ENCODE measurements at regions not wholly inside any gene's neighbourhood (a gene's known extent, or its start where the extent isn't known, plus 50 kb on each side); places are given as distances from the start of the nearest gene placed in this dataset.

DNA sequence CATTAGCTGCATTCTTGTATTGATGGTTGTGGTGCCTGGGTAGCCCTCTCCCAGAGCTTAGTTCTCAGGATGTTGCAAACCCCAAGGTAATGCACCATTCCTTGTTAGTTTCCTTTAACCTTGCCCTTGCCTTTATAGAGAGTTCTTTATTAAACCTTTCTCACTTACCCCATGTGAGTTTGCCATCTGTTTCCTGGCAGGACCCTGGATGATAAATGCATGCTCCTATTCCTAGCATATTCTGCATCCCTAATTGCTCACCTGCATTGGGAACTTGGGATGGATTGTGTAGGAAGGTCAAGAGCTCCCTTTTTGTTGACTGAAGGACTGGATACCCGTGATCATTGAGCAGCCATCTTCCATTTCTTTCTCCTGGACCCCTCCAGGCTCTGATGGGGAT, 59.9 kb upstream of the AP1S2 start:
- dilution Hi-C loops (cut with HindIII; ENCODE audit: low sequenced_read_pairs, unreplicated experiment), result no loop called here

More for the DNA sequence above, 59.9 kb upstream of the AP1S2 start:
- H3K9ac ChIP-seq (ENCODE audit: low read depth, low read length), result no peak overlapping the region
- no peak overlapping the region for H4K8ac ChIP-seq (ENCODE audit: low read depth in 2 of 2, low read length in 2 of 2)
- TF ChIP-seq SMC3 (IDR thresholded peaks at IDR 0.05; ENCODE audit: low read depth, low read length) (no peak), POLR2A (IDR thresholded peaks at IDR 0.05; ENCODE audit: low read depth, low read length) (no peak), RCOR1 (IDR thresholded peaks at IDR 0.05; ENCODE audit: insufficient replicate concordance, low read length) (no peak), MAZ (IDR thresholded peaks at IDR 0.05; ENCODE audit: borderline replicate concordance, low read depth, low read length) (no peak), BHLHE40 (IDR thresholded peaks at IDR 0.05; ENCODE audit: low read depth, low read length) (no peak), RAD21 (IDR thresholded peaks at IDR 0.05; ENCODE audit: low read length) (no peak), RFX5 (IDR thresholded peaks at IDR 0.05; ENCODE audit: low read depth, low read length) (no peak), FOS (IDR thresholded peaks at IDR 0.05; ENCODE audit: low read depth, low read length) (no peak), CEBPB (IDR thresholded peaks at IDR 0.05; ENCODE audit: low read depth, low read length) (no peak), NFE2L2 (IDR thresholded peaks at IDR 0.05; ENCODE audit: low read depth, low read length) (no peak), MAFK (IDR thresholded peaks at IDR 0.05; ENCODE audit: low read depth, low read length) (no peak), MXI1 (IDR thresholded peaks at IDR 0.05; ENCODE audit: borderline replicate concordance, low read depth, low read length) (no peak), CHD1 (IDR thresholded peaks at IDR 0.05; ENCODE audit: low read depth, low read length) (no peak)
- TF ChIP-seq, protein P1, sequence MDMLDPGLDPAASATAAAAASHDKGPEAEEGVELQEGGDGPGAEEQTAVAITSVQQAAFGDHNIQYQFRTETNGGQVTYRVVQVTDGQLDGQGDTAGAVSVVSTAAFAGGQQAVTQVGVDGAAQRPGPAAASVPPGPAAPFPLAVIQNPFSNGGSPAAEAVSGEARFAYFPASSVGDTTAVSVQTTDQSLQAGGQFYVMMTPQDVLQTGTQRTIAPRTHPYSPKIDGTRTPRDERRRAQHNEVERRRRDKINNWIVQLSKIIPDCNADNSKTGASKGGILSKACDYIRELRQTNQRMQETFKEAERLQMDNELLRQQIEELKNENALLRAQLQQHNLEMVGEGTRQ (IDR thresholded peaks at IDR 0.05; ENCODE audit: low read depth, low read length), result no peak
- TF ChIP-seq, protein P2, sequence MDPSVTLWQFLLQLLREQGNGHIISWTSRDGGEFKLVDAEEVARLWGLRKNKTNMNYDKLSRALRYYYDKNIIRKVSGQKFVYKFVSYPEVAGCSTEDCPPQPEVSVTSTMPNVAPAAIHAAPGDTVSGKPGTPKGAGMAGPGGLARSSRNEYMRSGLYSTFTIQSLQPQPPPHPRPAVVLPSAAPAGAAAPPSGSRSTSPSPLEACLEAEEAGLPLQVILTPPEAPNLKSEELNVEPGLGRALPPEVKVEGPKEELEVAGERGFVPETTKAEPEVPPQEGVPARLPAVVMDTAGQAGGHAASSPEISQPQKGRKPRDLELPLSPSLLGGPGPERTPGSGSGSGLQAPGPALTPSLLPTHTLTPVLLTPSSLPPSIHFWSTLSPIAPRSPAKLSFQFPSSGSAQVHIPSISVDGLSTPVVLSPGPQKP (IDR thresholded peaks at IDR 0.05; ENCODE audit: borderline replicate concordance, low read depth, low read length), result no peak
- TF ChIP-seq, protein P3, sequence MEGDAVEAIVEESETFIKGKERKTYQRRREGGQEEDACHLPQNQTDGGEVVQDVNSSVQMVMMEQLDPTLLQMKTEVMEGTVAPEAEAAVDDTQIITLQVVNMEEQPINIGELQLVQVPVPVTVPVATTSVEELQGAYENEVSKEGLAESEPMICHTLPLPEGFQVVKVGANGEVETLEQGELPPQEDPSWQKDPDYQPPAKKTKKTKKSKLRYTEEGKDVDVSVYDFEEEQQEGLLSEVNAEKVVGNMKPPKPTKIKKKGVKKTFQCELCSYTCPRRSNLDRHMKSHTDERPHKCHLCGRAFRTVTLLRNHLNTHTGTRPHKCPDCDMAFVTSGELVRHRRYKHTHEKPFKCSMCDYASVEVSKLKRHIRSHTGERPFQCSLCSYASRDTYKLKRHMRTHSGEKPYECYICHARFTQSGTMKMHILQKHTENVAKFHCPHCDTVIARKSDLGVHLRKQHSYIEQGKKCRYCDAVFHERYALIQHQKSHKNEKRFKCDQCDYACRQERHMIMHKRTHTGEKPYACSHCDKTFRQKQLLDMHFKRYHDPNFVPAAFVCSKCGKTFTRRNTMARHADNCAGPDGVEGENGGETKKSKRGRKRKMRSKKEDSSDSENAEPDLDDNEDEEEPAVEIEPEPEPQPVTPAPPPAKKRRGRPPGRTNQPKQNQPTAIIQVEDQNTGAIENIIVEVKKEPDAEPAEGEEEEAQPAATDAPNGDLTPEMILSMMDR (conservative IDR thresholded peaks at IDR 0.05; ENCODE audit: low read depth, low read length), result no peak
- no peak overlapping the region for H4K5ac ChIP-seq (ENCODE audit: low read depth, low read length)
- no CpG with 5 or more reads among the region's 1 CpG for WGBS, 2 experiments (ENCODE audit: extremely low coverage in 2 of 2, insufficient read length in 1 of 2)
- ATAC-seq (ENCODE audit: low read depth), result no peak
- H2AK5ac ChIP-seq (ENCODE audit: low read depth, low read length), result no peak overlapping the region
- H3K9me3 ChIP-seq (ENCODE audit: control insufficient read depth, insufficient read depth, low read length), result peaks cover 3% of the 10 kb centered on the region
- H3K18ac ChIP-seq (ENCODE audit: low read depth, low read length), result no peak overlapping the region
- DNase-seq, result no peak
- no peak overlapping the region for H3K14ac ChIP-seq (replicated peaks; ENCODE audit: low read depth, low read length)
- no peak overlapping the region for H2BK20ac ChIP-seq (ENCODE audit: low read depth, low read length)
- H3K27ac ChIP-seq (ENCODE audit: insufficient read depth, low read length), result no peak overlapping the region
- no peak overlapping the region for H2AK9ac ChIP-seq (replicated peaks; ENCODE audit: low read depth, low read length, poor library complexity)
- POLR2A ChIA-PET (ENCODE audit: unreplicated experiment), result no interaction called here
- H2BK5ac ChIP-seq (ENCODE audit: low read depth, low read length, poor library complexity, severe bottlenecking), result no peak overlapping the region
- H3K4me3 ChIP-seq (ENCODE audit: insufficient read depth, low read depth, low read length), result no peak overlapping the region
- H2BK120ac ChIP-seq (ENCODE audit: low read depth, low read length), result no peak overlapping the region
- no peak overlapping the region for H3K23ac ChIP-seq (ENCODE audit: low read depth, low read length)
- no peaks in the 10 kb centered on the region for H3K36me3 ChIP-seq (ENCODE audit: control insufficient read depth, insufficient read depth, low read length)
- peaks cover 2% of the 10 kb centered on the region for H3K27me3 ChIP-seq (ENCODE audit: control insufficient read depth, insufficient read depth, low read length)
- no peak overlapping the region for H3K4me2 ChIP-seq (ENCODE audit: low read depth, low read length)
- no peak overlapping the region for H2BK15ac ChIP-seq (ENCODE audit: low read depth, low read length)
- in situ Hi-C loops (cut with MboI; ENCODE audit: low sequenced_read_pairs) (no loop called here), intact Hi-C loops (cut with micrococcal nuclease) (no loop called here)
- no peak overlapping the region for H4K91ac ChIP-seq (ENCODE audit: insufficient read depth, low read depth, low read length)
- no peaks in the 10 kb centered on the region for H3K79me1 ChIP-seq (ENCODE audit: low read depth in 1 of 2, low read length in 2 of 2)
- no peak overlapping the region for H3K56ac ChIP-seq (ENCODE audit: extremely low read depth, insufficient read depth, low read length)
- H2AFZ ChIP-seq (replicated peaks; ENCODE audit: low read length, poor library complexity), result no peak overlapping the region
- H3K4ac ChIP-seq (ENCODE audit: low read depth, low read length), result no peak overlapping the region
- H3K4me1 ChIP-seq (ENCODE audit: control insufficient read depth, insufficient read depth, low read length), result no peaks in the 10 kb centered on the region
- no peaks in the 10 kb centered on the region for H4K20me1 ChIP-seq (ENCODE audit: insufficient read depth, low read length)
- no peaks in the 10 kb centered on the region for H3K9me1 ChIP-seq (ENCODE audit: insufficient read depth, low read length)
- BruUV-seq (replicated peaks), result no TSS peak
- CTCF ChIA-PET, result interaction anchor here (0.7 kb wide), 1 partner anchor 541 kb away, joined by 6 read pairs; no protein-coding TSS in a partner anchor
